IMR-90 (cell line): ENCODE measurements at regions not wholly inside any gene's neighbourhood (a gene's known extent, or its start where the extent isn't known, plus 50 kb on each side); places are given as distances from the start of the nearest gene placed in this dataset.

Experiments used
- ATAC-seq: fragments of 200-7000 bp; cut with Tn5 transposase; 2 replicates; pipeline ENCODE4 v1.9.1; 2020; ENCODE audit warnings: low read depth, mild to moderate bottlenecking, moderate library complexity
- BruUV-seq: library from RNA; stranded (reverse); fragments of 400-500 nt; replicated peaks from 2 replicates; lab custom pipeline; 2021; lab: Mats Ljungman, UMichigan
- CTCF ChIA-PET: fragments of 300-600 bp; formaldehyde crosslinking; extraction: SDS; loops from one replicate; lab custom pipeline; 2021; ENCODE audit warnings: antibody characterized with exemption; lab: Yijun Ruan, JAX
- POLR2A ChIA-PET: fragments of 300-600 bp; sonication (Branson Sonifier 250); formaldehyde crosslinking; loops from one replicate; lab custom pipeline; 2022; ENCODE audit warnings: antibody characterized with exemption; ENCODE audit not compliant: unreplicated experiment; lab: Charles Lee
- DNase-seq: peaks from one replicate; pipeline ENCODE4 v3.0.0; 2013
- H2AFZ ChIP-seq: replicated peaks from 2 replicates; pipeline ENCODE3; 2013; ENCODE audit warnings: low read length, mild to moderate bottlenecking; ENCODE audit not compliant: poor library complexity
- H2AK5ac ChIP-seq: 2 replicates; pipeline ENCODE4 v1.6.1; 2013; ENCODE audit warnings: low read depth, low read length, inconsistent platforms
- H2AK9ac ChIP-seq: replicated peaks from 2 replicates; pipeline ENCODE3; 2013; ENCODE audit warnings: mild to moderate bottlenecking, low read depth, low read length, moderate library complexity; ENCODE audit not compliant: poor library complexity
- H2BK120ac ChIP-seq: 2 replicates; pipeline ENCODE4 v1.6.1; 2013; ENCODE audit warnings: low read depth, low read length, inconsistent platforms
- H2BK15ac ChIP-seq: 3 replicates; pipeline ENCODE4 v1.6.1; 2013; ENCODE audit warnings: low read depth, low read length, inconsistent platforms
- H2BK20ac ChIP-seq: 2 replicates; pipeline ENCODE4 v1.6.1; 2013; ENCODE audit warnings: low read depth, mild to moderate bottlenecking, inconsistent platforms, low read length, moderate library complexity
- H2BK5ac ChIP-seq: 2 replicates; pipeline ENCODE4 v1.6.1; 2013; ENCODE audit warnings: mild to moderate bottlenecking, low read depth, low read length, inconsistent platforms; ENCODE audit not compliant: poor library complexity, severe bottlenecking
- H3K14ac ChIP-seq: replicated peaks from 2 replicates; pipeline ENCODE4 v1.6.1; 2013; ENCODE audit warnings: low read depth, low read length, inconsistent platforms
- H3K18ac ChIP-seq: 2 replicates; pipeline ENCODE4 v1.6.1; 2013; ENCODE audit warnings: low read depth, low read length, control low read depth
- H3K23ac ChIP-seq: 2 replicates; pipeline ENCODE4 v1.6.1; 2013; ENCODE audit warnings: low read depth, low read length, inconsistent platforms
- H3K27ac ChIP-seq: 2 replicates; pipeline ENCODE4 v1.5.1; 2013; ENCODE audit warnings: mild to moderate bottlenecking, control low read depth, low read length; ENCODE audit not compliant: insufficient read depth
- H3K27me3 ChIP-seq: 2 replicates; pipeline ENCODE4 v1.6.1; 2013; ENCODE audit warnings: low read length; ENCODE audit not compliant: control insufficient read depth, insufficient read depth
- H3K36me3 ChIP-seq: 2 replicates; pipeline ENCODE4 v1.6.1; 2013; ENCODE audit warnings: low read length, mixed read lengths; ENCODE audit not compliant: control insufficient read depth, insufficient read depth
- H3K4ac ChIP-seq: 2 replicates; pipeline ENCODE4 v1.6.1; 2013; ENCODE audit warnings: low read depth, low read length, inconsistent platforms
- H3K4me1 ChIP-seq: 2 replicates; pipeline ENCODE4 v1.6.1; 2013; ENCODE audit warnings: low read length, mixed read lengths; ENCODE audit not compliant: control insufficient read depth, insufficient read depth
- H3K4me2 ChIP-seq: 2 replicates; pipeline ENCODE4 v1.6.1; 2013; ENCODE audit warnings: low read depth, mild to moderate bottlenecking, control low read depth, low read length, moderate library complexity
- H3K4me3 ChIP-seq: 2 replicates; pipeline ENCODE4 v1.5.1; 2013; ENCODE audit warnings: low read depth, mild to moderate bottlenecking, control low read depth, low read length, moderate library complexity; ENCODE audit not compliant: insufficient read depth
- H3K56ac ChIP-seq: 2 replicates; pipeline ENCODE4 v1.6.1; 2013; ENCODE audit warnings: low read length, inconsistent platforms; ENCODE audit not compliant: insufficient read depth; ENCODE audit errors: extremely low read depth
- H3K79me1 ChIP-seq, 2 experiments: 2 replicates each; pipeline ENCODE4 v1.6.1; 2013; ENCODE audit warnings: low read length in 2 of 2, inconsistent platforms in 1 of 2, low read depth in 1 of 2
- H3K9ac ChIP-seq: 2 replicates; pipeline ENCODE4 v1.6.1; 2013; ENCODE audit warnings: low read depth, low read length, control low read depth
- H3K9me1 ChIP-seq: 2 replicates; pipeline ENCODE4 v1.6.1; 2013; ENCODE audit warnings: low read length, inconsistent platforms; ENCODE audit not compliant: insufficient read depth
- H3K9me3 ChIP-seq: 2 replicates; pipeline ENCODE4 v1.6.1; 2013; ENCODE audit warnings: low read length; ENCODE audit not compliant: control insufficient read depth, insufficient read depth
- H4K20me1 ChIP-seq: 2 replicates; pipeline ENCODE4 v1.6.1; 2013; ENCODE audit warnings: low read length, inconsistent platforms; ENCODE audit not compliant: insufficient read depth
- H4K5ac ChIP-seq: 2 replicates; pipeline ENCODE4 v1.6.1; 2013; ENCODE audit warnings: mild to moderate bottlenecking, low read depth, low read length, control low read depth
- H4K8ac ChIP-seq, 2 experiments: 2 replicates each; pipeline ENCODE4 v1.6.1; 2013; ENCODE audit warnings: low read depth in 2 of 2, low read length in 2 of 2, control low read depth in 1 of 2, inconsistent platforms in 1 of 2
- H4K91ac ChIP-seq: 2 replicates; pipeline ENCODE4 v1.6.1; 2013; ENCODE audit warnings: low read depth, low read length, inconsistent platforms; ENCODE audit not compliant: insufficient read depth
- CEBPB ChIP-seq: IDR thresholded peaks from 2 replicates; pipeline ENCODE4 v1.6.1; 2012; ENCODE audit warnings: low read depth, low read length, improper control_type of control experiment
- CHD1 ChIP-seq: IDR thresholded peaks from 2 replicates; pipeline ENCODE4 v1.6.1; 2012; ENCODE audit warnings: low read depth, low read length, improper control_type of control experiment
- MAFK ChIP-seq: IDR thresholded peaks from 2 replicates; pipeline ENCODE4 v1.6.1; 2012; ENCODE audit warnings: low read depth, low read length, improper control_type of control experiment
- MXI1 ChIP-seq: IDR thresholded peaks from 2 replicates; pipeline ENCODE4 v1.6.1; 2012; ENCODE audit warnings: low read depth, mild to moderate bottlenecking, low read length, moderate library complexity, borderline replicate concordance
- RAD21 ChIP-seq: IDR thresholded peaks from 2 replicates; pipeline ENCODE4 v1.6.1; 2012; ENCODE audit warnings: low read length, improper control_type of control experiment
- RCOR1 ChIP-seq: IDR thresholded peaks from 2 replicates; pipeline ENCODE4 v1.6.1; 2012; ENCODE audit warnings: mild to moderate bottlenecking, low read length, improper control_type of control experiment; ENCODE audit not compliant: insufficient replicate concordance
- SMC3 ChIP-seq: fragments of 150-350 bp; IDR thresholded peaks from 2 replicates; pipeline ENCODE4 v1.6.1; 2016; ENCODE audit warnings: low read depth, mild to moderate bottlenecking, antibody characterized with exemption, low read length, moderate library complexity
- WGBS, 2 experiments: methylation state at CpG; one replicate each; pipeline versions ENCODE4 v1.1.5 to v1.1.7; 2013; ENCODE audit warnings: missing lambda C conversion rate in 2 of 2; ENCODE audit not compliant: insufficient read length in 1 of 2; ENCODE audit errors: extremely low coverage in 2 of 2; 5-methylcytosine and 5-hydroxymethylcytosine counted together
- dilution Hi-C: fragments of 300-500 bp; cut with HindIII; formaldehyde crosslinking; loops from one replicate; pipeline ENCODE4 v1.14.3; 2018; ENCODE audit warnings: low sequenced_read_pairs; ENCODE audit not compliant: unreplicated experiment
- in situ Hi-C: fragments of 300-500 bp; cut with MboI; formaldehyde crosslinking; loops from 3 replicates; pipeline ENCODE4 v1.14.3; 2019; ENCODE audit warnings: low sequenced_read_pairs, inconsistent platforms, mixed read lengths
- intact Hi-C: fragments of 100-400 bp; cut with micrococcal nuclease; formaldehyde crosslinking; loops from 2 replicates; pipeline ENCODE4 v1.10.0; 2022
- TF ChIP-seq, protein P1 (sequence below): fragments of 150-350 bp; IDR thresholded peaks from 2 replicates; pipeline ENCODE4 v1.6.1; 2017; ENCODE audit warnings: mild to moderate bottlenecking, antibody characterized with exemption, low read length, low read depth
- TF ChIP-seq, protein P2 (sequence below): fragments of 150-350 bp; IDR thresholded peaks from 2 replicates; pipeline ENCODE4 v1.6.1; 2016; ENCODE audit warnings: low read depth, mild to moderate bottlenecking, low read length, moderate library complexity, borderline replicate concordance
- TF ChIP-seq, protein P3 (sequence below): conservative IDR thresholded peaks from 2 replicates; pipeline ENCODE4 v1.5.1; 2012; ENCODE audit warnings: mild to moderate bottlenecking, low read depth, low read length, improper control_type of control experiment

DNA sequence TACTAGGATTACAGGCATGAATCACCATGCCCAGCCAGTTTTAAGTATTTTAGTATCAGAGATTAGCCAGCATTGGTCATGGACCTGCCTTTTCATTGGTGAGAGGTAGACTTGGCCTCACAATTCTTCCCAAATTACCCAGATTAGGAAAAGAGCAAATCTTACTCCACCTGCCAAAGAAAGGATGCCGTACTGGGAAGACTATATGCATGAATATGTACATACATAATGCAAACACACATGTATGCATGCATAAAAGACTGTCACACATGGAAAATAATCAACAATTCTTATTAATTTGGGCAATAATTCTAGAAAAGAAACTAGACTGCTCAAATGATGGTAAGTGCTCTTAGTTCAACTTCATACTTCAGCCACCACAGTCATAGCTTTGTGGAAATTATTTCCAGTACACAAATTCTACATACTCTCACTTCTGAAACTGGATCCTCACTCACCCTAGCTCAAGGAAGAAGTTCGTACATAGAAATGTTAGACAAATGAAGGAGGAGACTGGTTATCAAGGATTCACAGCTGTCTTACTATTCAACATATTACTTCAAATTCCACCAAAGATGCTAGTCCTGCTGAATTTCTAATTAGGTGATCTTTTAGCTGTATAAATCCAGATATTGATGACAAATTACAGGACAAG lies 73.7 kb downstream of the MINAR2 start:
- Histone ChIP-seq H3K14ac (no peak overlapping the region), H3K23ac (no peak overlapping the region), H3K4ac (no peak overlapping the region), H2AK5ac (no peak overlapping the region), H3K36me3 (no peaks in the 10 kb centered on the region), H3K4me3 (no peak overlapping the region), H2BK15ac (no peak overlapping the region), H2BK20ac (no peak overlapping the region), H3K27me3 (no peaks in the 10 kb centered on the region), H2BK5ac (no peak overlapping the region), H3K18ac (no peak overlapping the region), H3K9me3 (peaks cover 1% of the 10 kb centered on the region; the same call in 1 of the 2 replicates), H3K27ac (no peak overlapping the region), H3K9me1 (no peaks in the 10 kb centered on the region), H2AK9ac (no peak overlapping the region), H4K8ac (no peak overlapping the region), H3K56ac (no peak overlapping the region), H3K79me1 (no peaks in the 10 kb centered on the region), H3K4me1 (no peaks in the 10 kb centered on the region), H4K5ac (no peak overlapping the region), H3K9ac (no peak overlapping the region), H2BK120ac (no peak overlapping the region), H4K20me1 (no peaks in the 10 kb centered on the region), H2AFZ (no peak overlapping the region), H4K91ac (no peak overlapping the region), H3K4me2 (no peak overlapping the region)
- TF ChIP-seq CEBPB = no peak
- TF ChIP-seq, protein P1, sequence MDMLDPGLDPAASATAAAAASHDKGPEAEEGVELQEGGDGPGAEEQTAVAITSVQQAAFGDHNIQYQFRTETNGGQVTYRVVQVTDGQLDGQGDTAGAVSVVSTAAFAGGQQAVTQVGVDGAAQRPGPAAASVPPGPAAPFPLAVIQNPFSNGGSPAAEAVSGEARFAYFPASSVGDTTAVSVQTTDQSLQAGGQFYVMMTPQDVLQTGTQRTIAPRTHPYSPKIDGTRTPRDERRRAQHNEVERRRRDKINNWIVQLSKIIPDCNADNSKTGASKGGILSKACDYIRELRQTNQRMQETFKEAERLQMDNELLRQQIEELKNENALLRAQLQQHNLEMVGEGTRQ = no peak
- TF ChIP-seq CHD1 = no peak
- TF ChIP-seq RAD21 = no peak
- TF ChIP-seq MAFK = no peak
- no peak for TF ChIP-seq MXI1
- TF ChIP-seq RCOR1 = no peak
- TF ChIP-seq, protein P2, sequence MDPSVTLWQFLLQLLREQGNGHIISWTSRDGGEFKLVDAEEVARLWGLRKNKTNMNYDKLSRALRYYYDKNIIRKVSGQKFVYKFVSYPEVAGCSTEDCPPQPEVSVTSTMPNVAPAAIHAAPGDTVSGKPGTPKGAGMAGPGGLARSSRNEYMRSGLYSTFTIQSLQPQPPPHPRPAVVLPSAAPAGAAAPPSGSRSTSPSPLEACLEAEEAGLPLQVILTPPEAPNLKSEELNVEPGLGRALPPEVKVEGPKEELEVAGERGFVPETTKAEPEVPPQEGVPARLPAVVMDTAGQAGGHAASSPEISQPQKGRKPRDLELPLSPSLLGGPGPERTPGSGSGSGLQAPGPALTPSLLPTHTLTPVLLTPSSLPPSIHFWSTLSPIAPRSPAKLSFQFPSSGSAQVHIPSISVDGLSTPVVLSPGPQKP = no peak
- TF ChIP-seq, protein P3, sequence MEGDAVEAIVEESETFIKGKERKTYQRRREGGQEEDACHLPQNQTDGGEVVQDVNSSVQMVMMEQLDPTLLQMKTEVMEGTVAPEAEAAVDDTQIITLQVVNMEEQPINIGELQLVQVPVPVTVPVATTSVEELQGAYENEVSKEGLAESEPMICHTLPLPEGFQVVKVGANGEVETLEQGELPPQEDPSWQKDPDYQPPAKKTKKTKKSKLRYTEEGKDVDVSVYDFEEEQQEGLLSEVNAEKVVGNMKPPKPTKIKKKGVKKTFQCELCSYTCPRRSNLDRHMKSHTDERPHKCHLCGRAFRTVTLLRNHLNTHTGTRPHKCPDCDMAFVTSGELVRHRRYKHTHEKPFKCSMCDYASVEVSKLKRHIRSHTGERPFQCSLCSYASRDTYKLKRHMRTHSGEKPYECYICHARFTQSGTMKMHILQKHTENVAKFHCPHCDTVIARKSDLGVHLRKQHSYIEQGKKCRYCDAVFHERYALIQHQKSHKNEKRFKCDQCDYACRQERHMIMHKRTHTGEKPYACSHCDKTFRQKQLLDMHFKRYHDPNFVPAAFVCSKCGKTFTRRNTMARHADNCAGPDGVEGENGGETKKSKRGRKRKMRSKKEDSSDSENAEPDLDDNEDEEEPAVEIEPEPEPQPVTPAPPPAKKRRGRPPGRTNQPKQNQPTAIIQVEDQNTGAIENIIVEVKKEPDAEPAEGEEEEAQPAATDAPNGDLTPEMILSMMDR = no peak
- no peak for TF ChIP-seq SMC3
- no peak for ATAC-seq
- no TSS peak for BruUV-seq
- in situ Hi-C loops (no loop called here), intact Hi-C loops (no loop called here), dilution Hi-C loops (no loop called here)
- no peak for DNase-seq
- no CpG with 5 or more reads among the region's 2 CpGs for WGBS, 2 experiments
- ChIA-PET CTCF (interaction anchor here (0.8 kb wide), 1 partner anchor 44 kb away, joined by 3 read pairs; no protein-coding TSS in a partner anchor), POLR2A (no interaction called here)
